ENCODE measurements at regions not wholly inside any gene's neighbourhood (a gene's known extent, or its start where the extent isn't known, plus 50 kb on each side); places are given as distances from the start of the nearest gene placed in this dataset.

DNA sequence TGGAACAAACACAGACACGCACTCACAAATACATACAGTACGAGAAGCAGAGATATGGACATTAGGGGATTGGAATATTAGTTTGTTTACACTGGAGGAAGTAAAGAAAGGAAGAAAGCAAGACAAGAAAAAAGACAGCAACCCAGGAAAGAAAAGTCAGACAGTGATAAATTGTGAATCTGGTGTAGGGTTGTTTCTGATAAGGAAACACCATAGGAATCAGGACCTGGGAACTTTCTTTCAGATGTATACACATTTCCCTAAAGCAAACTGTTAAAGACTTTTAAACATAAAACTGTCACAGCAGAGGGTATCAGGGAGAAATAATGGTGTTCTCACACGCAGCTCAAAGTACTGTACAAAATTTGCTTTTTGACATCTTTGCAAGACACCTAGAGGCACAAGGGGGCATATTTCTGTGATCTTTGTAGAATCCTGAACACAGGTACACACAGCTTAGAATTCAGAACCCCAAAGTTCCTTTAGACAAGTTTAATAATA lies 153.7 kb downstream of the TUSC7 start:
- Histone ChIP-seq H3K36me3 (ENCODE audit: insufficient read depth, low read length) (no peaks in the 10 kb centered on the region), H3K4me3 (ENCODE audit: low read length) (no peak overlapping the region), H3K9me3 (ENCODE audit: low read length) (no peaks in the 10 kb centered on the region), H3K4me1 (ENCODE audit: insufficient read depth, low read length) (no peaks in the 10 kb centered on the region), H3K27ac (ENCODE audit: low read depth, low read length) (no peak overlapping the region), H3K27me3 (ENCODE audit: insufficient read depth, low read length, poor library complexity, severe bottlenecking) (no peaks in the 10 kb centered on the region)
- Mint-ChIP-seq H3K9me3 (peaks cover 0 to 2% (median 0%) of the 10 kb centered on the region in 5 donors), H3K36me3 (no peaks in the 10 kb centered on the region), H3K27ac (no peak overlapping the region), H3K27me3 (no peaks in the 10 kb centered on the region), H3K4me1 (no peaks in the 10 kb centered on the region), H3K4me3 (no peak overlapping the region)
- DNase-seq: no peak
- POLR2A ChIA-PET: no interaction called here
- CTCF ChIA-PET: no interaction called here

DNA sequence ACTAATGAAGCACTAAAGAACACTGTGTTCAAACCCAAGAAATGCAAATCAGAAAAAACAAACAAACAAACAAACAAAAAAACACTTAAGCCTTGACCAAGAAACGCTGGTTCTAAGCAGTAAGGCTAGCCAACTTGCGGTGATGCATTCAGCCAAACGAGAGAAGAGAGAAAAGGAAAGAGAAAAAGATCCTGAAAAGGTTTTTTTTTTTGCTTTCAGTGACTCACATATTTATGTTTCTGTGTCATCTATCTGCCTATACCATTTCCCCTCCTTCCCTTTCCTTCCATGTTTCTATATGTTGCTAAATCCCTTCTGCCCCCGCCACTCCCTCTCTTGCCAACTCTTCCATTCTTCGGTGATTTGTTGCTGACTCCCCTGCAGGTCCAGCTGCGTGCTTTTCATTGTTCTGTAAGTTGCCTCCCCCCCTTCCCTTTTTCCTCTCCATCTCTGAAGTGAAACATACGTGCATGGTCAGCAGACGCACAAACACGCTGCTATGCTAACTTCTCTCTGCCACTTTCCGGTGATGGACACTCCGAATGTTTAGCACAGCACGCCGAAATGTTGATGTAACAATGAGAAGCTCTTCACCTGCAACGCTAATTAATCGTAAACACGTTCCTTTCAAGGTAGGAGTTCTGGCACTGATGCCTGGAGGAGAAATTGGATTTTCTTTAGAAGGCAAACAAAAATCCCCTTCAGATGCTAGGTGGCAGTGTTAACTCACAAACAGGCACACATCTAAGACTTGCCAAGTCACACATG lies 154.4 kb downstream of the TUSC7 start:
- no peaks in the 10 kb centered on the region for H3K9me3 ChIP-seq (ENCODE audit: low read length)
- Mint-ChIP-seq H3K4me1 (no peaks in the 10 kb centered on the region), H3K27me3 (no peaks in the 10 kb centered on the region), H3K4me3 (no peak overlapping the region), H3K9me3 (peaks cover 0 to 3% (median 0%) of the 10 kb centered on the region in 5 donors), H3K27ac (no peak overlapping the region), H3K36me3 (no peaks in the 10 kb centered on the region)
- no peak overlapping the region for H3K4me3 ChIP-seq (ENCODE audit: low read length)
- CTCF ChIA-PET: no interaction called here
- H3K36me3 ChIP-seq (ENCODE audit: insufficient read depth, low read length): no peaks in the 10 kb centered on the region
- POLR2A ChIA-PET: no interaction called here
- H3K27ac ChIP-seq (ENCODE audit: low read depth, low read length): no peak overlapping the region
- no peaks in the 10 kb centered on the region for H3K4me1 ChIP-seq (ENCODE audit: insufficient read depth, low read length)
- no peak for DNase-seq
- H3K27me3 ChIP-seq (ENCODE audit: insufficient read depth, low read length, poor library complexity, severe bottlenecking): no peaks in the 10 kb centered on the region

DNA sequence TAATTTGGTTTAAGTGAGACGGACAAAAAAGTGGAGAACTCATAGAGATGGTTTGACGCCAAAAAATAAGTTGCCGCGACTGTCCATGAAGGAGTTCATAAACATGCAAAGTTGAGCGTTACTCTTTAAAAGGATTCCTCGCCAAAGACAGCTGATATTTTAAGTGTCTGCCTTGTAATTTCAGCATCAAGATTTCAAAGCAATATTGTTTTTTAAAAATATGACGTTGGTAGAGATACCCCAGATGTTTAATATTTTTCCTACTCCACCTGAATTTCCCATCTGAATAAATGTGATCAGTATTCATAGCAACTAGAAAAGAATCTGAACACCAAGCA lies 155.0 kb downstream of the TUSC7 start:
- no peaks in the 10 kb centered on the region for H3K36me3 Mint-ChIP-seq
- Histone ChIP-seq H3K27ac (ENCODE audit: low read depth, low read length) (no peak overlapping the region), H3K36me3 (ENCODE audit: insufficient read depth, low read length) (no peaks in the 10 kb centered on the region), H3K27me3 (ENCODE audit: insufficient read depth, low read length, poor library complexity, severe bottlenecking) (no peaks in the 10 kb centered on the region), H3K4me1 (ENCODE audit: insufficient read depth, low read length) (no peaks in the 10 kb centered on the region), H3K4me3 (ENCODE audit: low read length) (no peak overlapping the region), H3K9me3 (ENCODE audit: low read length) (no peaks in the 10 kb centered on the region)
- no peaks in the 10 kb centered on the region for H3K4me1 Mint-ChIP-seq
- POLR2A ChIA-PET: no interaction called here
- H3K27me3 Mint-ChIP-seq: no peaks in the 10 kb centered on the region
- DNase-seq: no peak
- no peak overlapping the region for H3K27ac Mint-ChIP-seq
- peaks cover 0 to 4% (median 0%) of the 10 kb centered on the region in 5 donors for H3K9me3 Mint-ChIP-seq
- CTCF ChIA-PET: no interaction called here
- no peak overlapping the region for H3K4me3 Mint-ChIP-seq

DNA sequence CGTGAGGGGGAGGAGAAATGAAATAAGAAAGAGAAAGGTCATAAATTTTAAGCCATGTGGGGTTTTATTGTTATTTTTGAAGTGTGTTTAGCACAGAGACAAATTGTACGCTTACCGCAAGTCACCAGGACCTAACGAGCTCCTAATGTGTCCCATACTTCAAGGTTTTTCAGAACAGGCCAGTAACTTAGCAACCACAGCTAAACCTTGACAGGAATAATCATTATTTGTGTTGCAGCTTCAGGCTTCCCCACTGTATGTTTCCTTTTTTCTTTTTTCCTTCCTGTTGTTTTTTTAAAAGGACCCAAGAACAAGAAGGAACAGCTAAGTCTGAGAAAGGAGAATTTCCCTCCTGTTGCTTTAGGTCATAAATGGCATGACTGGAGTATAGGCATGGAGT lies 160.8 kb downstream of the TUSC7 start:
- Mint-ChIP-seq H3K36me3 (no peaks in the 10 kb centered on the region), H3K27ac (no peak overlapping the region), H3K4me1 (no peaks in the 10 kb centered on the region), H3K9me3 (peaks cover 0 to 4% (median 2%) of the 10 kb centered on the region in 5 donors), H3K27me3 (no peaks in the 10 kb centered on the region), H3K4me3 (no peak overlapping the region)
- POLR2A ChIA-PET: no interaction called here
- Histone ChIP-seq H3K27ac (ENCODE audit: low read depth, low read length) (no peak overlapping the region), H3K36me3 (ENCODE audit: insufficient read depth, low read length) (no peaks in the 10 kb centered on the region), H3K9me3 (ENCODE audit: low read length) (no peaks in the 10 kb centered on the region), H3K4me1 (ENCODE audit: insufficient read depth, low read length) (no peaks in the 10 kb centered on the region), H3K4me3 (ENCODE audit: low read length) (no peak overlapping the region), H3K27me3 (ENCODE audit: insufficient read depth, low read length, poor library complexity, severe bottlenecking) (no peaks in the 10 kb centered on the region)
- DNase-seq: no peak
- CTCF ChIA-PET: no interaction called here

DNA sequence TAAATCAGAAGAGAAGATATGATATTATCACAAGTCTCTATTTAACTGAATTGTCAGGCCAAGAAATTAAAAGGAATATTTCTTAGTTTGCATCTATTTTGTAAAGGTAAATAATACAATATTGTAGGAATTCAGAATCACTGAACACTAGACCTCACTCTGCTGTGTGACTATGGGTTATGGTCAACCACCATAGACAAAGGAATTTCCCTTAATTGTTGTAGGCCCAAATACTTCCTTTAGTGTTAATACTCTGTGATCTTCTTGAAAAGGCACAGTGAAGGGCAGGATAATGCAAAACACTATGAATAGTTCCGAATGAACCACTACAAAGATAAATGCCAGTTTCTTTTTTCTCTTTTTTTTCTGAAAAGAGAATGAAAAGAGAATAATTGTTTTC lies 162.3 kb downstream of the TUSC7 start:
- no peaks in the 10 kb centered on the region for H3K27me3 Mint-ChIP-seq
- DNase-seq: no peak
- no peak overlapping the region for H3K27ac Mint-ChIP-seq
- H3K27ac ChIP-seq (ENCODE audit: low read depth, low read length): no peak overlapping the region
- H3K9me3 Mint-ChIP-seq: peaks cover 0 to 4% (median 2%) of the 10 kb centered on the region in 5 donors
- ChIA-PET POLR2A (no interaction called here), CTCF (no interaction called here)
- H3K4me1 Mint-ChIP-seq: no peaks in the 10 kb centered on the region
- H3K4me3 ChIP-seq (ENCODE audit: low read length): no peak overlapping the region
- H3K4me1 ChIP-seq (ENCODE audit: insufficient read depth, low read length): no peaks in the 10 kb centered on the region
- no peaks in the 10 kb centered on the region for H3K9me3 ChIP-seq (ENCODE audit: low read length)
- H3K4me3 Mint-ChIP-seq: no peak overlapping the region
- no peaks in the 10 kb centered on the region for H3K27me3 ChIP-seq (ENCODE audit: insufficient read depth, low read length, poor library complexity, severe bottlenecking)
- no peaks in the 10 kb centered on the region for H3K36me3 ChIP-seq (ENCODE audit: insufficient read depth, low read length)
- no peaks in the 10 kb centered on the region for H3K36me3 Mint-ChIP-seq

DNA sequence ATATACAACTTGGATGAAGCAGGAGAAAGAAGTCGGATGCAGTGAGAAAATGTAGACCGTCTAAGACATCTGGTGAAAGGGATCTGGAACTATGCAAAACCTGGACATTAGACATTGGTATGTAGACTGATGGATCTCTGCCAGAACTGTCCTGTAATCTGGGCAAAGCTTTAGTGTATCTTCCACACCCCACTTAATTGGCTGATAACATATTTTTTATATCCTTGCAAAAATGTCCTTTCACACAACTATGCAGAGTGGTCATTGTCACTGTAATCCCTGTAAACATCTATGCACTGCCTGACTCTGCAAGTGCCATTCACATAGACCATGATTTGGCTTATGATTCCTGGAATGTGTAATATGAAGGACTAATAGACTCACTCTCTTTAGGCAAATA lies 163.1 kb downstream of the TUSC7 start:
- Mint-ChIP-seq H3K9me3 (peaks cover 0 to 4% (median 2%) of the 10 kb centered on the region in 5 donors), H3K4me3 (no peak overlapping the region), H3K27ac (no peak overlapping the region), H3K27me3 (no peaks in the 10 kb centered on the region), H3K36me3 (no peaks in the 10 kb centered on the region), H3K4me1 (no peaks in the 10 kb centered on the region)
- Histone ChIP-seq H3K27me3 (ENCODE audit: insufficient read depth, low read length, poor library complexity, severe bottlenecking) (no peaks in the 10 kb centered on the region), H3K4me1 (ENCODE audit: insufficient read depth, low read length) (no peaks in the 10 kb centered on the region), H3K9me3 (ENCODE audit: low read length) (no peaks in the 10 kb centered on the region), H3K27ac (ENCODE audit: low read depth, low read length) (no peak overlapping the region), H3K4me3 (ENCODE audit: low read length) (no peak overlapping the region), H3K36me3 (ENCODE audit: insufficient read depth, low read length) (no peaks in the 10 kb centered on the region)
- CTCF ChIA-PET: no interaction called here
- DNase-seq: no peak
- POLR2A ChIA-PET: no interaction called here

DNA sequence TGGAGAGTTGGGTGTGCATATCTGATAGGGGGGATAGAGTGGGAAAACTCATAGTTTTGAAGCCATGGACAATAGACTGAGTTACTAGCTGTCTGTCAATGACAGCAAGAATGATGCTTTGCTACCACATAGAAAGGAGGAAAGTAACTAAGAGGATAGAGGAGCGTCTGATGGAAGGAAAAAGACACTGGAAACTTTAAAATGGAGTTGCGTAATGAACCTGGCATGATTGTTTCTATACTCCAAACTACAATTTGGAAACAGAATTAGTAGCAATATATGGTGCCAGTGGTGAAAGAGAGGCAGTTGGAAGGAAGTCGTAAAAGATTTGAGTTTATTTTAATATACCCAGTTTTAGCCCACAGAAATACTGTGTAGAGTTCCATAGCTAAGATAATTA lies 163.6 kb downstream of the TUSC7 start:
- H3K27ac ChIP-seq (ENCODE audit: low read depth, low read length): no peak overlapping the region
- no peak overlapping the region for H3K27ac Mint-ChIP-seq
- H3K9me3 ChIP-seq (ENCODE audit: low read length): no peaks in the 10 kb centered on the region
- peaks cover 0 to 5% (median 2%) of the 10 kb centered on the region in 5 donors for H3K9me3 Mint-ChIP-seq
- no peaks in the 10 kb centered on the region for H3K36me3 ChIP-seq (ENCODE audit: insufficient read depth, low read length)
- ChIA-PET POLR2A (no interaction called here), CTCF (no interaction called here)
- no peaks in the 10 kb centered on the region for H3K36me3 Mint-ChIP-seq
- no peaks in the 10 kb centered on the region for H3K27me3 Mint-ChIP-seq
- no peaks in the 10 kb centered on the region for H3K4me1 ChIP-seq (ENCODE audit: insufficient read depth, low read length)
- H3K4me3 Mint-ChIP-seq: no peak overlapping the region
- no peak overlapping the region for H3K4me3 ChIP-seq (ENCODE audit: low read length)
- no peaks in the 10 kb centered on the region for H3K4me1 Mint-ChIP-seq
- no peaks in the 10 kb centered on the region for H3K27me3 ChIP-seq (ENCODE audit: insufficient read depth, low read length, poor library complexity, severe bottlenecking)
- no peak for DNase-seq

- Mint-ChIP-seq H3K27ac (no peak overlapping the region), H3K36me3 (no peaks in the 10 kb centered on the region), H3K4me1 (no peaks in the 10 kb centered on the region), H3K9me3 (peaks cover 0 to 10% (median 3%) of the 10 kb centered on the region in 5 donors), H3K27me3 (no peaks in the 10 kb centered on the region), H3K4me3 (no peak overlapping the region)
- POLR2A ChIA-PET: no interaction called here
- Histone ChIP-seq H3K27ac (ENCODE audit: low read depth, low read length) (no peak overlapping the region), H3K27me3 (ENCODE audit: insufficient read depth, low read length, poor library complexity, severe bottlenecking) (no peaks in the 10 kb centered on the region), H3K36me3 (ENCODE audit: insufficient read depth, low read length) (no peaks in the 10 kb centered on the region), H3K4me3 (ENCODE audit: low read length) (no peak overlapping the region), H3K9me3 (ENCODE audit: low read length) (no peaks in the 10 kb centered on the region), H3K4me1 (ENCODE audit: insufficient read depth, low read length) (no peaks in the 10 kb centered on the region)
- CTCF ChIA-PET: no interaction called here
- no peak for DNase-seq
Measured at GRCh38 chr3:116877968-116878367, 168.4 kb downstream of the TUSC7 start.

Data from CD8-positive, alpha-beta memory T cell (primary cell).